GM18502 (cell line): ENCODE measurements at regions not wholly inside any gene's neighbourhood (a gene's known extent, or its start where the extent isn't known, plus 50 kb on each side); places are given as distances from the start of the nearest gene placed in this dataset.

ENCODE experiments used
- ATAC-seq: cut with Tn5 transposase; IDR thresholded peaks from one replicate; pipeline ENCODE4 v1.9.1; 2021; ENCODE audit warnings: mild to moderate bottlenecking; ENCODE audit not compliant: unreplicated experiment, poor library complexity

DNA sequence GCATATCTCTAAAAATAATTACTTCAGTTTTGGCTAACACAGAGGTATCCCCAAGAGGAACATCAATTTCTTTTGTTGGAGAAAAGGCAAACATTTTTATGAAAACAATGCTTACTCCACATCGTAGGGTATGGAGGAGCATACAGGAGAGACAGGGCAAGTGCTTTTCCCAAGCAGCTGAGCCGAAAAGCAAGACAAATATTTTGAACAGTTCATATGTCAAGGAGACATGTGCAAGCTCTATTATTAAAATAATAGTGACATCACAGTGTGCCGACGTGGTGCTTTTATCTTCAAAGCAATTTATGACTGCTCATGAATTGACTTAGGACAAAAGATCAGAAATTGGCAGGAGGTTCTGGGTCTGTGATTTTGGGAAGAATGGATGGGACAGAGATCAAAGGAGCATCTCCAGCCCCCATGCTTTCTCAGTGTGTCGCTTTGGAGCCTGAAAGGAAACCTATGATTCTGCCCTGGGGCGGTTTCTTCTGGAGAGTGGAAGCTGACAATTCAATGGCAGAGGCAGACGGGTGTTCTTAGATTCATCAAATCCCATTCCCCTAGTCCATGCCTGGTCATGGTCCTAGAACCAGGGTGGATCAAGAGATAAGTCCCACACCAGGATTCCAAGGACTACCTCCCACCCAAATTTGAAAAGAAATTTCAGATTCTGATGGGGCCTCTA, 97.1 kb downstream of the JCAD start:
- ATAC-seq = no peak

- ATAC-seq = no peak
These were observed 98.0 kb downstream of the JCAD start for GRCh38 chr10:29961351-29961750.

DNA sequence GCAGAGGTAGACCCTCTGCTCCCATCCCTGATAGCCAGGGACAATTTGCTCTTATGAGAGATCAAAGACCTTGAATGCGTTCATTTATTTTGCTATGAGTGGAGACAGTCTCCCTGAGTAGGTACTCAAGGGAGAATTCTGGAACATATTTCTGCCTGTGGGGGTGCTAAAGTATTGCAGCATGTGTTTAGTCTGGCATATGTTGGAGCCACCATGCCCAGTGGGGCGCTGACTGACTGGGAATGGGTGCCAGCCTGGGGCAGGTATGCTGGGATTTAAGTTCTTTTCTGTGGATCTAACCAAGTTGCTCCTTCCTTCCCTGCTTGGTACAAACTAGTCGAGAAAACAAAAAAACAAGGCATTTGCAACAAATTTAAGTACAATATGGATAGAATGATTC, 99.1 kb downstream of the JCAD start:
- no peak for ATAC-seq

DNA sequence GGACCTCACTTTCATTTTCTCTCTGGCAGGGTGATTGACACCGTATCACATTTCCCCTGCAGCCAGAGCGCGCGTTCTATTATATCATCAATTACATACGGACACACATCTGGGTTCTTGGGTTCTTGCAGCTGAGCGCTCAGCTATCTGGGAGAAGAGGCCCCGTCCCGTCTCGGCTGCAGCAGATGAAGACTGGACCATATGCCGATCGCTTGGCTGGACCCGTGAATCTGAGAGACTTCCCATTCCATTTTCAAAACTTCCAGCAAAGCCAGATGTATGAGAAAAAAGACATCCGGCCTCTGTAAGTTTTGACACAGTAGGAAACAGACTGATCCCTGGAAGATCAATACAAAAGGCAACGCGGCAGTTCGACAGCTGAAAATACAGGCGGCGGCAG, 99.8 kb downstream of the JCAD start:
- no peak for ATAC-seq

DNA sequence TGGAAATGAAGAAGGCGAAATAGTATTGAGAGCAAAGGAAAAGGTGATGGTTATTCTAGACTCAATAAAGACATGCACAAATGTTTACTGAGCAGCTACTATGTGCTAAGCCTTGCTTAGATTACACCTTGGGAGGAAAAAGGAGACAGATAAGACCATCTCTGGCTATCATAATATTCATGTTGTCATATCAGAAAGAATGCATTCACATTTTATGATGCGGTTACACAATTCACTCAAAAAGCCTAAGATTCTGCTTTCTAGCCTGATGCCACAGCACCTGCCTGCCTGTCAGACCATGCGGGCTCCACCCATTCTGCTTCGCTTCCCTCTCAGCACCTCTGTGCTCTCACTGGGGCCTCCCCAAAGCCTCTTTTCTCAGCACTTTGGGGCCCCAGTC, 100.9 kb downstream of the JCAD start:
- ATAC-seq = no peak

- ATAC-seq = no peak
These were observed 101.5 kb downstream of the JCAD start for GRCh38 chr10:29957907-29958331.

GRCh38 chr10:29957236-29957635, 102.2 kb downstream of the JCAD start:
- ATAC-seq = no peak

DNA sequence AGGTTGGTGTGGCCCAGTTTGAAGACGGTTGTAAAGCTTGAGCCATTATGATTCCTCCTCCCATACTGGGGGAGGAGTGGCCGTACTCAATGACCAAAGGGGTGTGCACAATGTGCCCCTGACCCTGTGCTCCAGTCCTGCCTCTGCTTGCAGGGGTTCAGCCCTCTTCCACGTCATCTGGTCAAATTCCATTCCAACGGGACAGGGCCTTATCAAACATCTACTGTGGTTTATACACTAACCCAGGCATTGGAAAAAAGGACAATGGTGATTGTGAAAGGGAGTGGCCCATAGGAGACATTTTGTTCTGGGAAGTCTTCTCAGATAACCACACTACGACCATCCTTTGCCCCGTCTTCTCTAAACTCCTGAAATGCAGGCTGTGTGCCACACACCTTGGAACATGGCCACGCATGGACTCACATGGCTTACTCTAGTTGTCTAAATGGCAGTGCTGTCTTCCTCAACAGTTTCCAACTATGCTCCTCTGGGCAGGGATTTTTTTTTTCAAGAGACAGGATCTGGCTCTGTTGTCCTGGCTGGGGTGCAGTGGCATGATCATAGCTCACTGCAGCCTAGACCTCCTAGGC, 103.0 kb downstream of the JCAD start:
- ATAC-seq = no peak

DNA sequence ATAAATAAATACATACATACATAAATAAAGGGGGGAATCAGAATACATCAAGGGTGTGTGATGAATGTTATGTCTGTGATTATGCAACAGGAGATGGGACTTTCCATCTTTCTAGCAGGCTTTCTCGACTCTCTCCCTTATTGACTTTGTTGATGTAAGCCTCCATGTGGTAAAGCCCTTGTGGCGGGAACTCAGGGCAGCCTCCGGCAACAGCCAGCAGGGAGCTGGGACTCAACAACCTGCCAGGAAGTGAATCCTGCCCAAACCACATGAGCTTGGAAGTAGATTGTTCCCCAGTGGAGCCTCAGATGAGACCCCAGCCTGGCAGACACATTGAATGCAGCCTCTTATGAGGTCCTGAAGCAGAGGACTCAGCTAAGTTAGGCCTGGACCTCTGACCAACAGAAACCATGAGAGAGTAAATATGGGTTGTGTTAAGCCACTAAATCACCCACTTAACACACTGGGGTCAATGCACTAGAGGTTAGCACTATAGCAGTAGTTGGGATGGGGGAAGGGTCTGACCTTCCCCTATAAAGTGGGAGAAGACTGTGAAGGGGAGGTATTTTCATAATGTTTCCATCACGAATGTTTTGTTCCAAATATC, 104.0 kb downstream of the JCAD start:
- ATAC-seq = no peak

DNA sequence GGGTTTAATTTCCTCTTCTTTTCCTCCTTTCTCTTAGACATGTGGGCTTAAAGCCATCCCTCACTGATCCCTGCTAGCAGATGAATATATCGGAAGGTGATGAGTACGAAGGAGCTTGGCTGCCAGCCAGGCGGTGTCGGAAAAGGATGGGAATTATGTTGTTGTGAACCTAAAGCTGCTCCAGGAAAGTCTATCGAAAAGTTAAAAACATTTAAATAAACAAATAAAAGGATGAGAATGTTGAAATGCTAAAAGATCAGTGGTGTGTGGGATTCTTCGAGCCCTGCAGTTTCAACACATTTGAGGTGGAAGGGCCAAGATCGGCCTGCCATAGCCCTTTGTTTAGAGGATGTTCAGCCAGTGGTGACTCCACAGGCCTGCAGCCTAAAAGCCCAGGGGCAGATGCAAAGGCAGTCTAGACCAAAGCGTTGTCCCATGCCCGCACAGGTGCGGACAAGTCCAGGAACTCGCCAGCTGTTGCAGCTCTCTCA, 107.9 kb downstream of the JCAD start:
- ATAC-seq = no peak

- ATAC-seq = no peak
These were observed 109.0 kb downstream of the JCAD start for GRCh38 chr10:29950391-29950790.

DNA sequence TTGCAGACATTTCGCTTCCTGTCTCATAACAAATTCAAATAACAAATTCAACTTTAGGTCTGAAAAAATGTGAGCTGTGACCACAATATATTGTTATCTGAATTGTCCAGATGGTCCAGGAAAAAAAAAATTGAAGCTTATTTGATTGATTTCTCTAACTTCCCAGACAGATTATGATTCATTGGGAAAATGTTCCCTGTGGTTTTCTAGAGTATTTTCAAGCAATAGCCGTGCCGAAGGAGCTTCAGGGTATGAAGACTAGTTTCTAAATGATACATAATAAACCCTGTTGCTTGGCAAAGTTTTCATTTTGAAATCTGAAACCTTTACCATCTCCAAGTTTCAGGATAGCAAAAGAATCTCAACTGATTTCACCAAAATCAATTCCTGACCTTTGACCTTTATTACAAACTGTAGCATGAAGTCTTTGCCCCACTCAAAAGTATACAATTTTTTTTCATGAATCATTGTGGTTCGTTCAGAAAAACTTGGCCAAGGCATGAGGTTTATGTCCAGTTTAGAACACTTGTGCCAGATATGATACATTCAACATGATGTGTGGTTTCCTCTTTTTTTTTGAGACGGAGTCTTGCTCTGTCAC, 109.9 kb downstream of the JCAD start:
- no peak for ATAC-seq

DNA sequence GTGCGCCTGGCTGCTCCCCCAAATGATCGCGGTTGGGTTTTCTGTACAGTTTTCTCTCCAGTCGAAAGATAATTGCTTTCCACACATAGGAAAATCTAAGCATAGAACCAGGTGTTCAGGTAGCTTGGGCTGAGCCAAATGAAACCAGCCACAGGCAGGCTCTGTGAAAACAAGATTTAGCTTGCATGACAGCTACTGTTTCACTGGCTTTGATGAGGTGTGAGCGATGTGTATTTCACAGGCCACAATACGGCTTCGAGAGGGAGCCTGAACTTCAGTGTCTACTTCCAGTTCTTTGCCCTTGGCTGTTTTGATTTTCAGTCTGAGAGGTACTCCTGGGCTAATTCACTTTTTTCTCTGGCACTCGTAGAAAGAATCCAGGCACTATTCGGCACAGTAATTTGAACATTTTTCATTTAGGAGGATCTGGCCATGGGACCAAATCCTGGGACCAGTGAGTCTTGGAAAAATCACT, 110.5 kb downstream of the JCAD start:
- ATAC-seq = peak; percentile 44

- no peak for ATAC-seq
These were observed 111.7 kb downstream of the JCAD start for GRCh38 chr10:29947701-29948060.

- ATAC-seq = no peak
These were observed 112.3 kb downstream of the JCAD start for GRCh38 chr10:29946953-29947700.

GRCh38 chr10:29946614-29946952, 112.8 kb downstream of the JCAD start:
- no peak for ATAC-seq

DNA sequence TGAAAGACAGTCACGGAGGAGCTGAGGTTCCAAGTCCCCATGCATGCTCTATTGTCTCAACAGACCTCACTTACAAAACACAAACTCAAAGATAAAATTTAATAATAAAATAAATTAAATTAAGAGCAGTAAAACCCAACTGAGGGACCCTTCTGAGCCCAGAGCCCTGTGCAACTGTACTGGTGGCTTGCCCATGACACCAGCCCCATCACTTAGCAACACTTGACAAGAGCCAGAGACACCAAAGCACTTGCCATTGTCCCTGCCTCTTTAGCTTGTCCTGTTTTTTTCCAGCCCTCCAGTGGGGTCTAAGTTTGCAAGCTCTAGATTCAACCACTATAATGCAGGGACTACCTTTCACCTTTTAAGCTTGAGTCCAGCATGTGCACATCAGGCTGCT, 117.9 kb downstream of the JCAD start:
- ATAC-seq = no peak

GRCh38 chr10:29932991-29933390, 126.4 kb downstream of the JCAD start:
- no peak for ATAC-seq

- ATAC-seq = no peak
These were observed 127.6 kb downstream of the JCAD start for GRCh38 chr10:29931833-29932232.

GRCh38 chr10:29929006-29929405, 130.4 kb downstream of the JCAD start:
- ATAC-seq = no peak

DNA sequence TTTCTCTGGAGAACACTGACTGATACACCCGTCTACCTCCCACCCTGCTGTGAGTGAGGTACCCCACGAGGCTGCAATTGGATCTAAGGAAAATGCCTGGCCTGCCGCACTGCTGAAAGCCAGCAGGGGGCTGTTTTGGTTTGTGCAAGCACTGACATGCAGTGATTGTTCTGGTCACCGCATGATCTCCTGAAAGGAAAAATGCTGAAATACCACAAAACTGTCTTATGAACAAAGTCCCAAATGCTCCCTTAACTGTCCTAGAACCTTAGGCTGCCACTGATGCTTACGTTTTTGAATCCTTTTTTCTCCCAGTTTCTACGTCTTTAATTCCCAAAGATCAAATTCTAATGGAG, 132.7 kb downstream of the JCAD start:
- ATAC-seq = no peak
